PFSK-1 (cell line): ENCODE measurements at regions not wholly inside any gene's neighbourhood (a gene's known extent, or its start where the extent isn't known, plus 50 kb on each side); places are given as distances from the start of the nearest gene placed in this dataset.

Experiments used
- FOXP2 ChIP-seq: optimal IDR thresholded peaks from 2 replicates; pipeline ENCODE3; 2011; ENCODE audit warnings: borderline replicate concordance, control low read depth, inconsistent platforms; ENCODE audit not compliant: insufficient read depth; ENCODE audit errors: extremely low read length, extremely low read depth
- POLR2AphosphoS5 ChIP-seq: IDR thresholded peaks from 2 replicates; pipeline ENCODE4 v1.6.1; 2012; ENCODE audit warnings: low read depth, mild to moderate bottlenecking, control low read depth, low read length, moderate library complexity
- SIN3A ChIP-seq: IDR thresholded peaks from 2 replicates; pipeline ENCODE4 v1.6.1; 2012; ENCODE audit warnings: mild to moderate bottlenecking, low read length, moderate library complexity, borderline replicate concordance; ENCODE audit not compliant: insufficient read depth
- TAF1 ChIP-seq: IDR thresholded peaks from 2 replicates; pipeline ENCODE4 v1.6.1; 2012; ENCODE audit warnings: low read length, control low read depth, borderline replicate concordance; ENCODE audit not compliant: insufficient read depth
- TF ChIP-seq, protein P1 (sequence below), 2 experiments: IDR thresholded peaks; 2 replicates each; pipeline versions ENCODE4 v1.6.1 to v1.8.0; 2011 to 2012; ENCODE audit warnings: low read depth in 2 of 2, low read length in 2 of 2, control low read depth in 1 of 2, inconsistent platforms in 1 of 2, mild to moderate bottlenecking in 1 of 2, moderate library complexity in 1 of 2; ENCODE audit not compliant: insufficient read depth in 1 of 2

DNA sequence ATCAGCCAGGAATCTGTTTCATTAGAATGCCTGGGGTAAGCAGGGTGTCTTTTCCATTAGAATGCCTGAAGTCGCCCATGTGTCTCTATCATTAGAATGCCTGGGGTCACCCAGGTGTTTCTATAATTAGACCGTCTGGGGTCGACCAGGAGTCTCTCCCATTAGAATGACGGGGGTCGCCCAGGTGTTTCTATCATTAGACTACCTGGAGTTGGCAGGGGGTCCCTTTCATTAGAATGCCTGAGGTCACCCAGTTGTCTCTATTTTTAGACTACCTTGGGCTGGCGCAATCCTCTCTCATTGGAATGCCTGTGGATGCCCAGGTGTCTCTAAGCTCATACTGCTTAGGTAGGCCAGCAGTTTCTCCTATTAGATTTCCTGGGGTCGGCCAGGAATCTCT lies 1447.6 kb downstream of the UQCRFS1 start:
- TF ChIP-seq TAF1 (no peak), POLR2AphosphoS5 (no peak), SIN3A (no peak), FOXP2 (no peak)
- TF ChIP-seq, protein P1, sequence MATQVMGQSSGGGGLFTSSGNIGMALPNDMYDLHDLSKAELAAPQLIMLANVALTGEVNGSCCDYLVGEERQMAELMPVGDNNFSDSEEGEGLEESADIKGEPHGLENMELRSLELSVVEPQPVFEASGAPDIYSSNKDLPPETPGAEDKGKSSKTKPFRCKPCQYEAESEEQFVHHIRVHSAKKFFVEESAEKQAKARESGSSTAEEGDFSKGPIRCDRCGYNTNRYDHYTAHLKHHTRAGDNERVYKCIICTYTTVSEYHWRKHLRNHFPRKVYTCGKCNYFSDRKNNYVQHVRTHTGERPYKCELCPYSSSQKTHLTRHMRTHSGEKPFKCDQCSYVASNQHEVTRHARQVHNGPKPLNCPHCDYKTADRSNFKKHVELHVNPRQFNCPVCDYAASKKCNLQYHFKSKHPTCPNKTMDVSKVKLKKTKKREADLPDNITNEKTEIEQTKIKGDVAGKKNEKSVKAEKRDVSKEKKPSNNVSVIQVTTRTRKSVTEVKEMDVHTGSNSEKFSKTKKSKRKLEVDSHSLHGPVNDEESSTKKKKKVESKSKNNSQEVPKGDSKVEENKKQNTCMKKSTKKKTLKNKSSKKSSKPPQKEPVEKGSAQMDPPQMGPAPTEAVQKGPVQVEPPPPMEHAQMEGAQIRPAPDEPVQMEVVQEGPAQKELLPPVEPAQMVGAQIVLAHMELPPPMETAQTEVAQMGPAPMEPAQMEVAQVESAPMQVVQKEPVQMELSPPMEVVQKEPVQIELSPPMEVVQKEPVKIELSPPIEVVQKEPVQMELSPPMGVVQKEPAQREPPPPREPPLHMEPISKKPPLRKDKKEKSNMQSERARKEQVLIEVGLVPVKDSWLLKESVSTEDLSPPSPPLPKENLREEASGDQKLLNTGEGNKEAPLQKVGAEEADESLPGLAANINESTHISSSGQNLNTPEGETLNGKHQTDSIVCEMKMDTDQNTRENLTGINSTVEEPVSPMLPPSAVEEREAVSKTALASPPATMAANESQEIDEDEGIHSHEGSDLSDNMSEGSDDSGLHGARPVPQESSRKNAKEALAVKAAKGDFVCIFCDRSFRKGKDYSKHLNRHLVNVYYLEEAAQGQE (IDR thresholded peaks at IDR 0.05; ENCODE audit: insufficient read depth in 1 of 2, low read depth in 2 of 2, low read length in 2 of 2): no peak

DNA sequence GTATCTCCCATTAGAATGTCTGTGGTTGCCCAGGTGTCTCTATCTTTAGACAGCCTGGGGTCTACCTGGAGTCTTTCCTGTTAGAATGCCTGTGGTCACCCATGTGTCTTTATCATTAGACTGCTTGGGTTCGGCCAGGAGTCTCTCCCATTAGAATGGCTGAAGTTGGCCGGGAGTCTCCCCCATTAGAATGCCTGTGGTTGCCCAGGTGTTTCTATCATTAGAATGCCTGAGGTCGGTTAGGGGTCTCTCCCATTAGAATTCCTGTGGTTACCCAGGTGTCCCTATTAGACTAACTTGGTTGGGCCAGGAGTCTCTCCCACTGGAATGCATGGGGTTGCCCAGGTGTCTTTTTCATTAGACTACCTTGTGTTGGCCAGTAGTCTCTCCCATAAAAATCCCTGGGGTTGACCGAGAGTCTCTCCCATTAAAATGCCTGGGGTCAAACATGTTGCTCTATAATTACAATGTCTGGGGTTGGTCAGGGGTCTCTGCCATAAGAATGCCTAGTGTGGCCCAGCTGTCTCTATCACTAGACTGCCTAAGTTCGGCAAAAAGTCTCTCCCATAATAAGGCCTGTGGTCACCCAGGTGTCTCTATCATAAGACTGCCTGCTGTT lies 1448.7 kb downstream of the UQCRFS1 start:
- TF ChIP-seq SIN3A: no peak
- TF ChIP-seq TAF1: no peak
- TF ChIP-seq, protein P1 (IDR thresholded peaks at IDR 0.05; ENCODE audit: insufficient read depth in 1 of 2, low read depth in 2 of 2, low read length in 2 of 2): no peak
- TF ChIP-seq FOXP2: no peak
- TF ChIP-seq POLR2AphosphoS5: no peak

DNA sequence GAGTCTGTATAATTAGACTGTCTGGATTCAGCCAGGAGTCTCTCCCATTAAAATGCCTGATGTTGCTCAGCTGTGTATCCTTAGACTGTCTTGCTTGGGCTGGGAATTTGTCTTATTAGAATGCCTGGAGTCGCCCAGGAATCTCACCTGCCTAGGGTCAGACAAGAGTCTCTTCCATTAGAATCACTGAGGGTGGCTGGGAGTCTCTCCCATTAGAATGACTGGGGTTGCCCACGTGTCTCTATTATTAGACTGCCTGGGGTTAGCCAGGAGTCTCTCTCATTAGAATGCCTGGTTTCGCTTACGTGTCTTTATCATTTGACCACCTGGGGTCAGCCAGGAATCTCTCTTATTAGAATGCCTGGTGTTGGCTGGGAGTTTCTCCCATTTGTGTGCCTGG lies 1450.0 kb downstream of the UQCRFS1 start:
- TF ChIP-seq TAF1 (no peak), FOXP2 (no peak), SIN3A (no peak)
- TF ChIP-seq, protein P1 (IDR thresholded peaks at IDR 0.05; ENCODE audit: insufficient read depth in 1 of 2, low read depth in 2 of 2, low read length in 2 of 2): no peak

DNA sequence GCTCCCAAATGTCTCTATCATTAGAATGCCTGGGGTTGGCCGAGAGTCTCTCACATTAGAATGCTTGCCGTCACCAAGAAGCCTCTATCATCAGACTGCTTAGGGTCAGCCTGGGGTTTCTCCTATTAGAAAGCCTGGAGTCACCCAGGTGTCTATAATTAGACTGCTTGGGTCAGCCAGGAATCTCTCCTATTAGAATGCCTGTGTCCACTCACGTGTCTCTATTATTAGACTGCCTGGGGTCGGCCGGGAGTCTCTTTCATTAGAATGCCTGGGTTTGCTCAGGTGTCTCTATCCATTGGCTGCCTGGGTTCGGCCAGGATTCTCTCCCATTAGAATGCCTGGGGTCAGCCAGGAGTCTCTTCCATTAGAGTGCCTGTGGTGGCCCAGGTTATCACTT lies 1453.1 kb downstream of the UQCRFS1 start:
- no peak for TF ChIP-seq TAF1

DNA sequence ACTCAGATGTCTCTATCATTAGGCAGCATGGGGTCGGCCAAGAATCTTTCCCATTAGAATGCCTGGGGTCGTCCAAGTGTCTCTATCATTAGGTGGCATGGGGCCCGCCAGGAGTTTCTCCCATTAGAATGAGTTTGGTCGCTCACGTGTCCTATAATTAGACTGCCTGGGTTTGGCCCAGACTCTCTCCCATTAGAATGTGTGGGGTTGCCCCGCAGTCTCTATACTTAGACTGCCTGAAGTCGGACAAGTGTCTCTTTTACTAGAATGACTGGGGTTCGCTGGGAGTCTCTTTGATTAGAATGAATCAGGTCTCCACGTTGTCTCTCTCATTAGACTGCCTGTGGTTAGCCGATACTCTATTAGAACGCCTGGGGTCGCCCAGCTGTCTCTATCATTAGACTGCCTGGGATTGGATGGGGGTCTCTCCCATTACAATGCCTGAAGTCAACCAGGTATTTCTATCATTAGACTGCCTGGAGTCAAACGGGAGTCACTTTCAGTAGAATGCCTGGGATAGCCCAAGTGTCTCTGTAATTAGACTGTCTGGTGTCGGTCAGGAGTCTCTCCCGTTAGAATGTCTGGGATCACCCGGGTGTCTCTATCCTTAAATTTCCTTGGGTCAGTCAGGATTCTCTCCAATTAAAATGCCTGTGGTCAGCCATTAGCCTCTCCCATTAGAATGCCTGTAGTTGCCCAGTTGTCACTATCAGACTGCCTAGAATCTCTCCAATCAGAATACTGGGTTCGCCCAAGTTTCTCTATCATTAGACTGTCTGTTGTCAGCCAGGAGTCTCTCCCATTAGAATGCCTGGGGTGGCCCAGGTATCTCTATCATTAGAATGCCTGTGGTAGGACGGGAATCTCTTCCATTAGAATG lies 1454.1 kb downstream of the UQCRFS1 start:
- no peak for TF ChIP-seq FOXP2
- TF ChIP-seq, protein P1 (IDR thresholded peaks at IDR 0.05; ENCODE audit: insufficient read depth in 1 of 2, low read depth in 2 of 2, low read length in 2 of 2): no peak
